GM18870 (cell line): ENCODE measurements at regions not wholly inside any gene's neighbourhood (a gene's known extent, or its start where the extent isn't known, plus 50 kb on each side); places are given as distances from the start of the nearest gene placed in this dataset.

Experiments used
- ATAC-seq: cut with Tn5 transposase; IDR thresholded peaks from one replicate; pipeline ENCODE4 v1.9.1; 2021; ENCODE audit warnings: moderate library complexity; ENCODE audit not compliant: unreplicated experiment

GRCh38 chr2:15803543-15804245, 136.7 kb upstream of the MYCN start:
- no peak for ATAC-seq

DNA sequence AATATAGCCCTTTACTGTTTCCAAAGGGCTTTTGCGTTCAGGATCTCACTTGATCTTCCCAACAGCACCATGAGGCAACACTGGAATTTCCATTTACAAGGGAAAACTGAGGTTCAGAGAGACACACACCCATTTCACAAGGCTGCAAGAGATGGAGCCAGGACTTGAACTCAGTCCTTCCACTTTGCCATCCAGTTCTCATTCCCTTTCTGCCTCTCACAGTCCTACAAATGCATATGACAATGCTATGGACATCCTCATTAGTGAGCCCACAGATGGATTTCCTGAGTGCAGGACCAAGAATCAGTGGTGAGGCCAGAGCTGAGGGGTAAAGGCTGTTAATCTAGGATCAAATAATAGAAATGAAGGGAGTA, 136.1 kb upstream of the MYCN start:
- no peak for ATAC-seq

- ATAC-seq, result no peak
Measured at GRCh38 chr2:15804691-15805090, 135.7 kb upstream of the MYCN start.

DNA sequence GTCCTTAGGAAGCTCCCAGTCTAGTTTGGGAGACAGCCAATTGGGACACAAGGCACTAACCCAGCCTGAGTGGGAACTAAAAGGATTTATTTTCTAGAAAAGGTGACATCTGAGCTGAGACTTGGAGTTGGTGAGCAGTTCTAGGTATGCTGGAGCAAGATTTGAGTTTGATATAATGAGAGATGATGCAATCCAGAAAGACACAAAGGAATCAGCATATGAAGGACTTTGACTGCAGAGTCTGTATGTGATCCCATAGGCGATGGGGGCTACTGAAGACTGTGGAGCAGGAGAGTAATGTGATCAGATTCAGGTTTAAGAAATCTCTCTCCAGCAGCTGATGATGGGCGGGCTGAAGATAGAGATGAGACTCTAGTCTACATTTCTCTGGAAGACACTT, 135.1 kb upstream of the MYCN start:
- no peak for ATAC-seq

DNA sequence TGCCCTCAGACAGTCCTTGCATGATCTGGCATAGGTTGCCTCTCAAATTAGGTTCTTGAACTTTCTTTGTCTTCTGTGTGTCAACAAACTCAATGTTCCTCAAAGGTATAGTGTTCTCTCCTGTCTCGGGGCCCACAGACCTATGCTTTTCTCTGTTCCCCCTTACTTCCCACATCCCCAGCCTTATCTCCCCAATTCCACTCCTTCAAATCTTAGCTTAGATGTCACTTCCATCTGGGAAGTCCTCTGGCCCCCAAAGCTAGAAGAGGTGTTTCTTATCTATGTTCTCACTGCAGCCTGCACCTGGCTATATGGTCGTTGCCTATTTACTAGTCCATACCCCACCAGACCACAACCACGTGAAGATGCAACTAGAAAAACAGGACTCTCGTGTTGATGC, 134.6 kb upstream of the MYCN start:
- no peak for ATAC-seq

DNA sequence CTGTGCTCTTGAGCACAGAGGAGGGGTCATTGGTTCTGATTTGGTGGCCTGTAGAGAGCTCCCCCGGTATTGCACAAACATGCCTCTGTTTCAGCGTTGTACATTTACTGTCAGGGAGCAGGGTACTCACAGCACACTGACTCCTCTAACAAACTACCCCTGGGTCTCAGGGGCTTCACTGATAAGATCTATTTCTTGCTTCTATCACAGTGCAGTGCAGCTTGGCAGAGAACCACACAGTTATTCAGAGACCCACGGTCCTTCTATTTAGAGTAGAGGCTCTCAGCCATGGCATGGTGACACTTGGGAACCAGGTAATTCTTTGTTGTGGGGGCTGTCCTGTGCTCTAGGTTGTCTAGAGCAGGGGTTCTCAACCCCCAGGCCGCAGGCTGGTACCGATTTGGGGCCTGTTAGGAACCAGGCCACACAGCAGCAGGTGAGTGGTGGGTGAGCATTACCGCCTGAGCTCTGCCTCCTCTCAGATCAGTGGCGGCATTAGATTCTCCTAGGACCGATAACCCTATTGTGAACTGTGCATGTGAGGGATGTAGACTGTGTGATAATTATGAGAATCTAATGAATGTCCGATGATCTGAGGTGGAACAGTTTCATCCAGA, 133.4 kb upstream of the MYCN start:
- ATAC-seq, result no peak

DNA sequence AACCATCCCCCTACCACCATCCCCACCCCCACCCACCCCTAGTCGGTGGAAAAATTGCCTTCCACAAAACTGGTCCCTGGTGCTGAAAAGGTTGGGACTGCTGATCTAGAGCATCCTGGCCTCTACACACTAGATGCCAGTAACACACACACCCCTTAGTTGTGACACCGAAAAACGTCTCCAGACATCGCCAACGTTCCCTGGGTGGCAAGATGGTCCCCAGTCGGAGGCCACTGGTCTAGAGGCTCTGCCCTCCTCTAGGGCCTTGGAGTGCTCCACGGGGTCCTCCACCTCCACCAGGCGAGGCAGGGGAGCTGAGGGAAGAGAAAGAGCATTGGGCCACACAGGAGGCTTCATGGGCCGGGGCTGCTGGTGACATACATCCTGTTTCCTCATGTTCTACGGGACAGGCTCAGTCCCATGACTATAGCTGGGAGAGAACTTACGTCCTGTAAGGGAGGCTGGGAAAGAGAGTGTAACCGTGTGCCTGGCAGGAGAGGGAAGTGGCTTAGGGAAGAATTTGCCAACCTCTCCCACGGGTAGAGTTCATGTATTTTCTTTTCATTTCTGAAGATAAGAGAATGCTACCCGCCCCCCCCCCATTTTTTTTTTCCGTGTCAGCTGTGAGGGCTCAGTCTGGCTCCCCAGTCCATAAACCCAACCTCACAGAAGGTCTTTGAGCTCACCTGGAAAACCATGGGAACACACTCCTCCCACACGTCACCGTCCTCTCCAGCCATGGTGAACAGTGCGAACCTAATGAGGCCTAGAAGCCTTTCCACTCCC, 132.7 kb upstream of the MYCN start:
- no peak for ATAC-seq

DNA sequence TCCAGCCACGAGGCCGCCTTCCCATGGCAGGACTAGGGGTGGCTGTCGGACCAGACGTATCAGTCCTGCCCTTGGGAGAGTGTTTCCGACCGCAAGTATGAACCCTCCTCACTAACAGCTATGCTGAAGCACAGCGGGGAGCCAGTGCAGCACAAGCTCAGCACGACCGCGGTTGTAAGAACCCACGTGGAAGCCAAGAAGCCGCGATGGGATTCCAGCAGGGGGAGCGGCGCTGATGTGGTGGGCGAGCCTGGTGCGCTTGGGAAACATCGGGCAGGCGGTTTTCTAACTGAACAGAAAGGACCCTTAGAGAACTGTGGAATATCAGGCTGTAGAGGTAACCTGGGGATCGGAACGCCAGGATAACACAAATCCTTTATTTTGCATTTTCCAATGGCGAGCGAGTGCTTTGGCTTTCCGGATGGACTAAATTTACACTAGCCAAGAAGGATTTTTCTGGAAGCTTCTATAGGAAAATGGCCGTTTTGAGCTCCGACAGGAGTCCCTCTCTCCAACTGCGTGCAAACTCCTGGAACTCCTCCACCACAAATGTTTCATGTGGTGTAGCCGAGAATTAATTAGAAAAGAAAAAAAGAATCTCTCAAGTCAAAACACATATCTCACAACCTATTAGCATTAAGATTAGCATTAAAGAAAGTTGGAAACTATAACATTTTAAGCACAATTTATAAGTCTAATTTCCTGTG, 132.0 kb upstream of the MYCN start:
- no peak for ATAC-seq

GRCh38 chr2:15808944-15809343, 131.4 kb upstream of the MYCN start:
- no peak for ATAC-seq

- ATAC-seq, result no peak
Measured at GRCh38 chr2:15809404-15809803, 130.9 kb upstream of the MYCN start.

GRCh38 chr2:15810477-15811150, 129.7 kb upstream of the MYCN start:
- ATAC-seq, result no peak

GRCh38 chr2:15811367-15811766, 129.0 kb upstream of the MYCN start:
- no peak for ATAC-seq

- no peak for ATAC-seq
Measured at GRCh38 chr2:15812187-15812780, 128.1 kb upstream of the MYCN start.

- ATAC-seq, result no peak
Measured at GRCh38 chr2:15813481-15814266, 126.7 kb upstream of the MYCN start.

GRCh38 chr2:15814403-15814802, 125.9 kb upstream of the MYCN start:
- no peak for ATAC-seq

DNA sequence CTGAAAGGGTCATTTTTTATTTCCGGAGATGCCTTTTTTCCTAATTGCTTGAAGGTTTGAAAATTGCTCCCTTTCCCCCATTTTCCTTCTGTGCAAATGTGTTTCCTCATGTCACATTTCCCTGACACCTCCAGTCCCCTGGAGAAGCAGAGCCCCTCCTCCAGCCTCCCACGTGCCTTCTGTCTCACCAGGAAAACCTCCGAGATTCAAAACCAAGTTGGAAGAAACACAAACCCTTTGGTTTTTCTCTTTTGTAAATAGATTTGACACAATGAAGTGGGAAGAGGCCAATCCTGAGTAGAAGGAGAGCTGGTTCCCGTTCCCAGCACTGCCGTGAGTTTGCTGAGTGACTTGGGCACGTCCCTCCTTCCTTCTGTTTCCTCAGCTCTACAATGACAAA, 125.4 kb upstream of the MYCN start:
- no peak for ATAC-seq

DNA sequence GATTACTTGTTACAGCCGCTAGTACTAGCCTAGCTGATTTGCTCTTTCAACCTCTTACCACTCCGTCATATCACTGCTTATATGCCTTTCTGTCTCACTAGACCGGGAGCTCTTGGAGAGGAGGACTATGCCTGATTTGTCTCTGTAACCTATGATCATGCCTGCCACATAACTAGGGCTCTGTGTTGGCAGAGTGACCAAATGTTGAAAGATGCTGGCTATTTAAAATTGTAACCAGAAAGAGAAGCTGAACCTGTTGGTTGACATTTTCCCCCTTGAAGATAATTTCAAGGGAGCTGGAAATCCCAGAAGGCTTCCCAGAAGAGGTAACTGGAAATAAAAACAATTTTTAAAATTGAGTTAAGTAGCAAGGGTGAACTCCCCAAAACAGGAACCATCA, 124.1 kb upstream of the MYCN start:
- ATAC-seq, result no peak

- no peak for ATAC-seq
Measured at GRCh38 chr2:15816674-15817406, 123.5 kb upstream of the MYCN start.

DNA sequence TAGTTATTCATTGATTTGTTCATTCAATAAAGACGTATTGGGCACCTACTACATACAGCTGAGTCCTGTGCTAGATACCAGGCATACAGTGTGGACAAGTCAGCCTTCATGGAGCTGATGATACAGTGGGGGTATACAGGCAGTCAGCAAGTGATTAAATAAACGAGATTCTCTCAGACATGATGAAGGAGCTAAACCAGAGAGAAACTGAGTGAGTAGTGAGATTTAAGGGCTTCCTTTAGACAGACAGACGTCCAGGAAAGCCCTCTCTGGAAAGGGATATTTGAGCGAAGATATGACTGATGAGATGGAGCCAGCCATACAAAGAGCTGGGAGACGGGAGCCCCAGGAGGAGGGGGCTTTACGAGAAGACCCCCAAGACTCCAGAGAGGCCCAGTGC, 122.6 kb upstream of the MYCN start:
- ATAC-seq, result no peak
